ENCODE measurements at regions not wholly inside any gene's neighbourhood (a gene's known extent, or its start where the extent isn't known, plus 50 kb on each side); places are given as distances from the start of the nearest gene placed in this dataset.
A peak's percentile ranks its signal among the peaks of the same experiment; 100 is the strongest.
"Not testable (repeated sequence)": the region's sequence is repeated elsewhere in the genome, so short reads cannot be mapped to it uniquely, and the experiment has no call there.

DNA sequence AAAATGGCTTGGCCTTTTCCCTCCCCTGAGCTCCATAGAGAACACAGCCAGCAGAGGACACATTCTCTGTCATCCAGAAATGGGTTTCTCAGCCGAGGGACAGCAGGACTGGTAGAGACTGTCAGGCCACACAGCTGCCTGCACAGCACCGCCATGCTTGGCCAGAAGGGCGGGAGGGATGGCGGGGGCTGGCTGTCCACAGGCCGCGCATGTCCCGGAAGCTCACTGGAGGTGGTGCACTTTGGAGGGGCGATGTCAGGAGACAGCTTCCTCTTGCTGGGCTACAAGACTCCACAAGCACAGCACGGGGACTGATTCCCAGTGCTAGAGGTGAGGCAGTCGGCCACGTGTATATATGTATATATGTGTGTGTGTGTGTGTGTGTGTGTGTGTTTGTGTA, 125.3 kb downstream of the GOLGA6L4 start:
- H3K9me3 ChIP-seq (ENCODE audit: severe bottlenecking); H3K4me3 ChIP-seq (ENCODE audit: low read depth, low read length); H3K27ac ChIP-seq; DNase-seq; H3K27me3 ChIP-seq (ENCODE audit: insufficient read depth, low read depth, severe bottlenecking); H3K36me3 ChIP-seq: not testable (repeated sequence)

DNA sequence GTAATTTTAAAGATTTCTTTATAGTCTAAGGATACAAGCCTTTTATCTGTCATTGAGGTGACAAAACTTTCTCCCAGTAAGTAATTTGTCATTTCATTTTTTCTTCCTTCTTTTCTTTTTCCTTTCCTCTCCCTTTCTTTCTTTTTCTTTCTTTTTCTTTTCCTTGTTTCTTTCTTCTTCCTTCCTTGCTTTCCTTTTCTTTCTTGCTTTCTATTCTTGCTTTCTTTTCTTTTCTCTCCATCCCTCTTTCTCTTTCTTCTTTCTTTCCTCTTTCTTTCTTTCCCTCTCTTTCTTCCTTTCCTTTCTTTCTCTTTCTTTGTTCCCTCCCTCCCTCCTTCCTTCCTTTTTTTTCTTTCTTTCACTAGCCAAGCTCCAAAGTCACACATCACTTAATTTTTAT, 148.8 kb downstream of the GOLGA6L4 start:
- H3K9me3 ChIP-seq (ENCODE audit: severe bottlenecking); H3K4me3 ChIP-seq (ENCODE audit: low read depth, low read length); H3K27me3 ChIP-seq (ENCODE audit: insufficient read depth, low read depth, severe bottlenecking); DNase-seq; H3K36me3 ChIP-seq; H3K27ac ChIP-seq: not testable (repeated sequence)

DNA sequence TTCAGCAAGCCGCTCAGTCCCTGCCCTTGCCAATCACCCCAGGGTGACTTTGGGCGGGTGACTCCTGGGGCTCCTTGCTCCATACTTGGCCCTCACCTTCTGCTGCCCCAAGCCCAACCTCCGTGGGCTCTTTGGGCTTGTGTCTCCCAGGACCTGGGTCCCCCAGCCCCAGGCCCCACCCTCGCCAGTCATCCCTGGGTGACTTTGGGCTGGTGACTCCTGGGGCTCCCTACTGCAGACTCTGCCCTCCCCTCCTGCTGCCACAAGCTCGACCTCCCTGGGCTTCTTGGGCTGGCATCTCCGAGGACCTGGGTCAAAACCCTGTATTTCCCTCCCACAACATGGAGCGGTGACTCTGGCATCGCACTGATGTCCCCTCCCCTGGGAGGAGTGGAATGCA, 151.5 kb downstream of the GOLGA6L4 start:
- Histone ChIP-seq H3K27ac (no peak overlapping the region), H3K36me3 (no peaks in the 10 kb centered on the region), H3K9me3 (ENCODE audit: severe bottlenecking) (no peaks in the 10 kb centered on the region), H3K4me3 (ENCODE audit: low read depth, low read length) (no peak overlapping the region), H3K27me3 (ENCODE audit: insufficient read depth, low read depth, severe bottlenecking) (no peaks in the 10 kb centered on the region)
- TF ChIP-seq, protein P1, sequence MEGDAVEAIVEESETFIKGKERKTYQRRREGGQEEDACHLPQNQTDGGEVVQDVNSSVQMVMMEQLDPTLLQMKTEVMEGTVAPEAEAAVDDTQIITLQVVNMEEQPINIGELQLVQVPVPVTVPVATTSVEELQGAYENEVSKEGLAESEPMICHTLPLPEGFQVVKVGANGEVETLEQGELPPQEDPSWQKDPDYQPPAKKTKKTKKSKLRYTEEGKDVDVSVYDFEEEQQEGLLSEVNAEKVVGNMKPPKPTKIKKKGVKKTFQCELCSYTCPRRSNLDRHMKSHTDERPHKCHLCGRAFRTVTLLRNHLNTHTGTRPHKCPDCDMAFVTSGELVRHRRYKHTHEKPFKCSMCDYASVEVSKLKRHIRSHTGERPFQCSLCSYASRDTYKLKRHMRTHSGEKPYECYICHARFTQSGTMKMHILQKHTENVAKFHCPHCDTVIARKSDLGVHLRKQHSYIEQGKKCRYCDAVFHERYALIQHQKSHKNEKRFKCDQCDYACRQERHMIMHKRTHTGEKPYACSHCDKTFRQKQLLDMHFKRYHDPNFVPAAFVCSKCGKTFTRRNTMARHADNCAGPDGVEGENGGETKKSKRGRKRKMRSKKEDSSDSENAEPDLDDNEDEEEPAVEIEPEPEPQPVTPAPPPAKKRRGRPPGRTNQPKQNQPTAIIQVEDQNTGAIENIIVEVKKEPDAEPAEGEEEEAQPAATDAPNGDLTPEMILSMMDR (IDR thresholded peaks at IDR 0.05; ENCODE audit: low read depth, low read length) = no peak
- peak; percentile 3 for DNase-seq

DNA sequence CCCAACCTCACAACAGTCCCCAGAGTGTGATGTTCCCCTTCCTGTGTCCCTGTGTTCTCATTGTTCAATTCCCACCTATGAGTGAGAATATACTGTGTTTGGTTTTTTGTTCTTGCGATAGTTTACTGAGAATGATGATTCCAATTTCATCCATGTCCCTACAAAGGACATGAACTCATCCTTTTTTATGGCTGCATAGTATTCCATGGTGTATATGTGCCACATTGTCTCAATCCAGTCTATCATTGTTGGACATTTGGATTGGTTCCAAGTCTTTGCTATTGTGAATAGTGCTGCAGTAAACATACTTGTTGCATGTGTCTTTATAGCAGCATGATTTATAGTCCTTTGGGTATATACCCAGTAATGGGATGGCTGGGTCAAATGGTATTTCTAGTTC, 152.6 kb downstream of the GOLGA6L4 start:
- H3K36me3 ChIP-seq; H3K27ac ChIP-seq; H3K27me3 ChIP-seq (ENCODE audit: insufficient read depth, low read depth, severe bottlenecking); H3K4me3 ChIP-seq (ENCODE audit: low read depth, low read length); DNase-seq; H3K9me3 ChIP-seq (ENCODE audit: severe bottlenecking): not testable (repeated sequence)

DNA sequence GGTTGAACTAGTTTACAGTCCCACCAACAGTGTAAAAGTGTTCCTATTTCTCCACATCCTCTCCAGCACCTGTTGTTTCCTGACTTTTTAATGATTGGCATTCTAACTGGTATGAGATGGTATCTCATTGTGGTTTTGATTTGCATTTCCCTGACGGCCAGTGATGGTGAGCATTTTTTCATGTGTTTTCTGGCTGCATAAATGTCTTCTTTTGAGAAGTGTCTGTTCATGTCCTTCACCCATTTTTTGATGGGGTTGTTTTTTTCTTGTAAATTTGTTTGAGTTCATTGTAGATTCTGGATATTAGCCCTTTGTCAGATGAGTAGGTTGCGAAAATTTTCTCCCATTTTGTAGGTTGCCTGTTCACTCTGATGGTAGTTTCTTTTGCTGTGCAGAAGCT, 153.1 kb downstream of the GOLGA6L4 start:
- H3K27ac ChIP-seq; DNase-seq; H3K36me3 ChIP-seq; H3K9me3 ChIP-seq (ENCODE audit: severe bottlenecking); H3K27me3 ChIP-seq (ENCODE audit: insufficient read depth, low read depth, severe bottlenecking); H3K4me3 ChIP-seq (ENCODE audit: low read depth, low read length): not testable (repeated sequence)

DNA sequence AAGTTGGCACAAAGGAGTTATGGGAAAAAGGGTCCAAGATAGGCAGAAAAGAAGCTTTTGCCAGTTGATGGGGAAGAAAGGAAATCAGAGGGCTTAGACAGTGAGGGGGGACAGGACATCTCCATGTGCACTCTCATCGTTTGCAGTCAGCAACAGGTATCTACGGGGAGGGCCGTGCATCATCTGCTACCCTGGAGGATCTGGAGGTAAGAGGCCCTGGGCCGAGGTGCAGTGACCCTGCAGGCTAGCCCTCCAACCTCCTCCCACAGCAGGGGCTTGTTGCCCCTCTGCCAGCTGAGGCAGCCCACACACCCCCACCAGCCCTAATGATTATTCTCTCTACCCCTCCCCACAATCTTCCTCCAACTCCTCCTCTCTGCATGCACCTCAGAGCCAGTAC, 154.8 kb downstream of the GOLGA6L4 start:
- H3K27me3 ChIP-seq (ENCODE audit: insufficient read depth, low read depth, severe bottlenecking); H3K4me3 ChIP-seq (ENCODE audit: low read depth, low read length); H3K9me3 ChIP-seq (ENCODE audit: severe bottlenecking); H3K27ac ChIP-seq; H3K36me3 ChIP-seq: not testable (repeated sequence)
- DNase-seq = peak; percentile 3

DNA sequence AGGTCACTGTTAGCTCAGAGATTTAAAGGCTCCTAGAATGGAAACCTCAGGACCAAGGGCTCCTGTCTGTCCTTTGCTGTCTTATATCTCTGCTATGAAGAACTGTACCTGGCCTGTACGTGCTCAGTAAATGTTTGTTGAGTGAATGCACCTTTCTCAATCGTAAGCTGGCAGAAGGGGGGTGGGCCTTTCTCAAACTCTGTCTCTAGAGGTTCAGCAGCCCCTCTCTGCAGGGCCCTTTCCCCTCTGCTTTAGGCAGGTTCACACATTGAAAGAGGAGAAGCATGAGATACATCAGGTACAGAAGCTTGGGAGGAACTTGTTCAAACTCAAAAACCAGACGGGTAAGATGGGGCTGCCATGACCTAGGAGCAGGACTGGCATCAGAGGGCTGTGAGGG, 155.6 kb downstream of the GOLGA6L4 start:
- Histone ChIP-seq H3K27me3 (ENCODE audit: insufficient read depth, low read depth, severe bottlenecking) (no peaks in the 10 kb centered on the region), H3K9me3 (ENCODE audit: severe bottlenecking) (no peaks in the 10 kb centered on the region), H3K4me3 (ENCODE audit: low read depth, low read length) (no peak overlapping the region), H3K36me3 (no peaks in the 10 kb centered on the region), H3K27ac (no peak overlapping the region)
- DNase-seq = no peak
- TF ChIP-seq, protein P1 (IDR thresholded peaks at IDR 0.05; ENCODE audit: low read depth, low read length) = no peak

DNA sequence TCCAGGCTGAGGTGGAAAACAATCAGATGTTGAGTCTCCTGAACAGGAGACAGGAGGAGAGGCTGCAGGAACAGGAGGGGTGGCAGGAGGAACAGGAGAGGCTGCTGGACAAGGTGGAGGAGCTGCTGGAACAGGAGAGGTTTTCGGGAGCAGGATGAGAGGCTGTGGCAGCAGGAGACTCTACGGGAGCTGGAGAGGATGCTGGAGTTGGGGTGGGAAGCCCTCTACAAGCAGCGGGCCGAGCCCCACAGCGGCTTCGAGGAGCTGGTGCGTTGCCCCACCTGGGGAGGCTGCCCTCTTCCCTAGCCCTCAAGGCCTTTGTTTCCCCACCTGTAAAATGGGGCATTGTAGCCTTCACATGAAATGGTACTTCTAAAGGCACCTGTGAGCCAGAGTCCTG, 156.4 kb downstream of the GOLGA6L4 start:
- not testable (repeated sequence) for H3K27ac ChIP-seq; H3K36me3 ChIP-seq; H3K27me3 ChIP-seq (ENCODE audit: insufficient read depth, low read depth, severe bottlenecking); H3K9me3 ChIP-seq (ENCODE audit: severe bottlenecking); H3K4me3 ChIP-seq (ENCODE audit: low read depth, low read length)
- DNase-seq = peak; percentile 6

DNA sequence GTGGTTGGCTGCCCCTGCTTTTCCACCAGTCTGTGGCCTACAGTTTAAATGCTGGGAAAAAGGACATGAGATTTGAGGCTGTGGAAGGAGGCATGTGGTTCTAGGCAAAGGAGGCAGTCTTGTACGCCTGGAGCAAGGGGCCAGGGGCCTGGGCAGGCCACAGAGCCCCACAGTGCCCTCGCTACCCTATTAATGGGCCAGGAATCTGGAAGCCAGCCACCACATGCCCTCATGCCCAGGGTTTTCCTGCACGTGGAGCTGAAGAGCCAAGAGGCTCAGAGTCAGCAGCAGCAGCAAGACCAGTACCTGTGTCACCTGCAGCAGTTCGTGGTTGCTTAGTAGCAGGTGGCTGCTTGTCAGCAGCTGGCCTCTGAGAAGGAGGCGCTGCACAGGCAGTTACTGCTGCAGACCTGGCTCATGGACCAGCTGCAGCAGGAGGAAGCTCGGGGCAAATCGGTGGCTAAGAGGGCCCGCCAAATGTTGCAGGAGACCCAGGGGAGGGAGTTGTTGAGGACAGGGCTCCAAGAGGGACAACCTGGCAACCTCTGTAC, 157.9 kb downstream of the GOLGA6L4 start:
- H3K9me3 ChIP-seq (ENCODE audit: severe bottlenecking); H3K27ac ChIP-seq; H3K36me3 ChIP-seq; H3K4me3 ChIP-seq (ENCODE audit: low read depth, low read length); H3K27me3 ChIP-seq (ENCODE audit: insufficient read depth, low read depth, severe bottlenecking): not testable (repeated sequence)
- peak; percentile 16 for DNase-seq

DNA sequence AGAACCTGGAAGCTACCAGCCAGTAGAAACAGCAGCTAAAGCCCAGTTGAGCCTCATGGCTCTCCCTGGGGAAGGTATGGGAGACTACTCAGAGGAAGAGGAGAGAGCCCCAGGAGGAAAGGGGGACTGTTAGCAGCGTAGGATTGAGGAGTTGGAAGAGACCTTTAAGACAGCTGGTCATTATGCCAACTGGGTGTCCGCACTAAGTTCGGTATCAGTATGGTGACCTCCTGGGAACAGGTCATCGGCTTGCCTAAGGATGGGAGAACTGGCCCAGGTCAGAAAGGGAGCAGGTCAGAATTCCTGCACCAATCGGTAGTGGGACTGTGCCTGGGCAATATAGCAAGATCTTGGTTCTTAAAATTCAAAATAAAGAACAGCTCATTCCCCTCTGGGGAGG, 158.4 kb downstream of the GOLGA6L4 start:
- H3K4me3 ChIP-seq (ENCODE audit: low read depth, low read length); DNase-seq; H3K36me3 ChIP-seq; H3K9me3 ChIP-seq (ENCODE audit: severe bottlenecking); H3K27me3 ChIP-seq (ENCODE audit: insufficient read depth, low read depth, severe bottlenecking); H3K27ac ChIP-seq: not testable (repeated sequence)

DNA sequence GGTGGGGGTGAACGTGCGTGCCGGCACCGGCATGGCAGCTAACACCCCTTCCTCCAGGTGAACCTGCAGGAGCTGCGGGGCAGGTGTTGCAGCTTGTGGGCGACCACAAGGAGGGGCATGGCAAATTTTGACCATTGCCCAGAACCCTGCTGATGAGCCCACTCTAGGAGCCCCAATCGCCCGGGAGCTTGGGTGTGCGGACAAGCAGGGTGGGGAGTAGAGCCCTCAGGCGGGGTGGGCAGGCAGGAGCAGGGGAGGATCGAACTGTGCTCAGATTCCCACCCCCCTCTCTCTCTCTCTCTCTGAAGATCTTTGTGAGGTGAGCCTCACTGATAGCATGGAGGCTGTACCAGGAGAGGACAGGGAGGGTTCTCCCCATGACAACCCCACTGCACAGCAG, 159.8 kb downstream of the GOLGA6L4 start:
- H3K27ac ChIP-seq; H3K4me3 ChIP-seq (ENCODE audit: low read depth, low read length); H3K36me3 ChIP-seq; H3K27me3 ChIP-seq (ENCODE audit: insufficient read depth, low read depth, severe bottlenecking); H3K9me3 ChIP-seq (ENCODE audit: severe bottlenecking): not testable (repeated sequence)
- peak; percentile 4 for DNase-seq

DNA sequence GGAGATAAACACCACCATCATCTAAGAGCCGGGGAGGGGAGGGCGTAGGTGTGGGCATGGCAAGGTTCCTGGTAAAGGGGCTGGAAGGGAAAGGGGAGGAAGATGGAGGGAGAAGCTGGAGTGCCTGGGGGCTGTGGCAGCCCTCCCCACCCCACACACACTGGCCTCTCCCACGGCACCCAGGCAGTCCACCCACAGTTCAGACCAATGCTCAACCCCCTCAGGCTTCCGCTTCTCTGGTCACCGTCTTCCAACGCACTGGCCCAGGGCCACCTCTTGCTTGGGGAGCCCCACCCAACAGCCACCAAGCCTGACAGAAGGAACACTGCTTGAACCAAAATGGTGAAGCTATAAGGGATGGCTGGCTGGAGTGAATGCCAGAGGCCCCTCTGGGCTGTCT, 160.3 kb downstream of the GOLGA6L4 start:
- DNase-seq; H3K27me3 ChIP-seq (ENCODE audit: insufficient read depth, low read depth, severe bottlenecking); H3K4me3 ChIP-seq (ENCODE audit: low read depth, low read length); H3K9me3 ChIP-seq (ENCODE audit: severe bottlenecking); H3K27ac ChIP-seq; H3K36me3 ChIP-seq: not testable (repeated sequence)

DNA sequence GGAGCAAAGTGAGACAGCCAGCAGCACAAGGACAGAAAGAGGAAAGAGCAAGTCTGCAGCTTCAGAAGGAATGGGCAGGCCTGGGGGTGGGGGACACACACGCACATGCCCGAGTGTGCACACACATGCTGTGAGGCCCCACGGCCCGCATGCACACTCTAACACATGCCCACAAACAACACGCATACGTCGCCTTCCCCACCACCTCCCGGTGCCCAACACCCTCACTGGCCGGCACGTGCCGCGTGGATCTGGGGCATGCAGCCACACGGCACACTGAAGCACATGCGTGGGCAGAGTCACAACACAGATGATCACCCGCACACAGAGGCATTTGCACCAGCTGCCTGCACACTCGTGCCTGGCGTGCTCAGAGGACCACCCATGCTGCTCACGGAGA, 161.5 kb downstream of the GOLGA6L4 start:
- DNase-seq = peak; percentile 3
- not testable (repeated sequence) for H3K9me3 ChIP-seq (ENCODE audit: severe bottlenecking); H3K27me3 ChIP-seq (ENCODE audit: insufficient read depth, low read depth, severe bottlenecking); H3K36me3 ChIP-seq; H3K27ac ChIP-seq; H3K4me3 ChIP-seq (ENCODE audit: low read depth, low read length)
